Transverse colon (tissue), 4 donors: ENCODE measurements at regions not wholly inside any gene's neighbourhood (a gene's known extent, or its start where the extent isn't known, plus 50 kb on each side); places are given as distances from the start of the nearest gene placed in this dataset.

Experiments
- DNase-seq: peaks from one replicate; pipeline ENCODE4 v3.0.0-alpha.2; 2019
- H3K27ac ChIP-seq, 4 donors: fragments of 200-600 bp; sonication (generic); 2 replicates each; pipeline ENCODE4 v1.5.1; 2016 to 2018; ENCODE audit warnings: inconsistent platforms in 4 of 4
- H3K27me3 ChIP-seq: fragments of 200-600 bp; sonication (generic); 2 replicates; pipeline ENCODE4 v1.5.1; 2017; ENCODE audit warnings: inconsistent platforms
- H3K36me3 ChIP-seq, 4 donors: fragments of 200-600 bp; sonication (generic); 2 replicates each; pipeline ENCODE4 v1.5.1; 2017 to 2019; ENCODE audit warnings: inconsistent platforms in 4 of 4
- H3K4me1 ChIP-seq, 4 donors: fragments of 200-600 bp; sonication (generic); 2 replicates each; pipeline ENCODE4 v1.5.1; 2017 to 2020; ENCODE audit warnings: inconsistent platforms in 4 of 4
- H3K4me3 ChIP-seq, 4 donors: fragments of 200-600 bp; sonication (generic); 1 replicate in 1 of 4; 2 replicates in 3 of 4; pipeline versions ENCODE4 v1.5.1 to v1.6.1; 2017 to 2019; ENCODE audit warnings: inconsistent platforms in 4 of 4
- H3K9me3 ChIP-seq, 2 donors: fragments of 200-600 bp; sonication (generic); 2 replicates each; pipeline ENCODE4 v1.5.1; 2017 to 2019; ENCODE audit warnings: inconsistent platforms in 2 of 2
- CTCF ChIP-seq, 5 experiments: fragments of 200-600 bp in 3 of 5; fragments of 450-650 bp in 2 of 5; sonication (generic) in 3 of 5; IDR thresholded peaks; 1 replicate in 2 of 5; 2 replicates in 3 of 5; pipeline ENCODE4 v1.5.1; 2016 to 2017; ENCODE audit warnings: antibody characterized with exemption in 5 of 5, inconsistent platforms in 3 of 5, mild to moderate bottlenecking in 2 of 5, moderate library complexity in 1 of 5
- EP300 ChIP-seq: sonication (generic); formaldehyde crosslinking; IDR thresholded peaks from one replicate; pipeline ENCODE4 v1.6.1; 2017; ENCODE audit warnings: antibody characterized with exemption, low read depth
- POLR2A ChIP-seq: fragments of 450-650 bp; IDR thresholded peaks from one replicate; pipeline ENCODE4 v1.6.1; 2016; ENCODE audit warnings: antibody characterized with exemption, mild to moderate bottlenecking, moderate library complexity
- POLR2AphosphoS5 ChIP-seq, 3 donors: sonication (generic); formaldehyde crosslinking; IDR thresholded peaks; one replicate each; pipeline ENCODE4 v1.6.1; 2016; ENCODE audit warnings: antibody characterized with exemption in 3 of 3
- WGBS, 2 donors: methylation state at CpG; one replicate each; pipeline ENCODE4 v1.1.5; 2018; ENCODE audit warnings: low coverage in 1 of 2; 5-methylcytosine and 5-hydroxymethylcytosine counted together
- in situ Hi-C, 4 donors: fragments of 200-750 bp; cut with MboI; loops; one replicate each; pipeline versions ENCODE4 v1.15.0 to v1.15.1; 2017; ENCODE audit warnings: low sequenced_read_pairs in 3 of 4, low pct_ligation_motif_present in 1 of 4, low pct_unique_long_range_greater_than_20kb in 1 of 4
- intact Hi-C: fragments of 100-400 bp; cut with DNase I; formaldehyde crosslinking; loops from one replicate; pipeline ENCODE4 v1.15.1; 2023; ENCODE audit warnings: low total_unique reads

DNA sequence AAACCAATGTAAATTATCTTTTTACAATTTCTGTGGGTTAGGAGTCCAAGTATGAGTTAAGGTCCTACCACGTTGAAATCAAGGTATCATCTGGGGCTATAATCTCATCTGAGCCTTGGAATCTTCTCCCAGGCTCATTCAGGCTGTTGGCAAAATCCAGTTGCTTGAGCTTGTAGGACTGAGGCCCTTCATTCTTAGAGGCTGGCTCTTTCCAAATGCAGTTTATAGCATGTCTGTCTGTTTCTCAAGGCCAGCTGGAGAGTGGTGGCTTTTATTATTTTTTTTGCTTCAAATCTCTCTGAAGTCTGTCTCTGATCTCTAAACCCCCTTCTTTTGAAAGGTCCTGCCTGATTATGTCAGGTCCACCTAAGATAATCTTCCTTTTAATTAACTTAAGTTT, 177.2 kb upstream of the ASCC3 start:
- no peaks in the 10 kb centered on the region for H3K4me1 ChIP-seq
- in situ Hi-C loops: no loop called here
- H3K4me3 ChIP-seq: no peak overlapping the region
- no peaks in the 10 kb centered on the region for H3K36me3 ChIP-seq
- no peaks in the 10 kb centered on the region for H3K9me3 ChIP-seq
- intact Hi-C loops: no loop called here
- no peak overlapping the region for H3K27ac ChIP-seq
- TF ChIP-seq POLR2A (no peak), EP300 (no peak), CTCF (IDR thresholded peaks at IDR 0.05) (no peak), POLR2AphosphoS5 (IDR thresholded peaks at IDR 0.05) (no peak)
- 28% methylated on average over 1 of the region's 1 CpG; no CpG with 5 or more reads in 1 of the 2 donors for WGBS, 2 donors
- no peak for DNase-seq
- H3K27me3 ChIP-seq: no peaks in the 10 kb centered on the region

DNA sequence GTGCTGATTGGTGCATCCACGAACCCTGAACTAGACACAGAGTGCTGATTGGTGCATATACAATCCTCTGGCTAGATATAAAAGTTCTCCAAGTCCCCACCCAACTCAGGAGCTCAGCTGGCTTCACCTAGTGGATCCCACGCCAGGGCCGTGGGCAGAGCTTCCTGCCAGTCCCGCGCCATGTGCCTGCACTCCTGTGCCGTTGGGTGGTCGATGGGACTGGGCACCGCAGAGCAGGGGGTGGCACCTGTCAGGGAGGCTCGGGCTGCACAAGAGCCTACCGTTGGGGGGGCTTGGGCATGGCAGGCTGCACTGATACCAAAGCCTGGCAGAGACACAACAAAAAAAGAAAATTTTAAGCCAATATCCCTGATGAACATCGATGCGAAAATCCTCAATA, 185.4 kb upstream of the ASCC3 start:
- Histone ChIP-seq H3K27ac (no peak overlapping the region), H3K4me3 (no peak overlapping the region), H3K27me3 (no peaks in the 10 kb centered on the region), H3K9me3 (no peaks in the 10 kb centered on the region), H3K4me1 (no peaks in the 10 kb centered on the region), H3K36me3 (no peaks in the 10 kb centered on the region)
- no peak for DNase-seq
- 78 to 89% methylated on average over 9 to 12 of the region's 12 CpGs for WGBS, 2 donors
- intact Hi-C loops: no loop called here
- in situ Hi-C loops: no loop called here
- TF ChIP-seq POLR2AphosphoS5 (IDR thresholded peaks at IDR 0.05) (no peak), CTCF (IDR thresholded peaks at IDR 0.05) (no peak)

DNA sequence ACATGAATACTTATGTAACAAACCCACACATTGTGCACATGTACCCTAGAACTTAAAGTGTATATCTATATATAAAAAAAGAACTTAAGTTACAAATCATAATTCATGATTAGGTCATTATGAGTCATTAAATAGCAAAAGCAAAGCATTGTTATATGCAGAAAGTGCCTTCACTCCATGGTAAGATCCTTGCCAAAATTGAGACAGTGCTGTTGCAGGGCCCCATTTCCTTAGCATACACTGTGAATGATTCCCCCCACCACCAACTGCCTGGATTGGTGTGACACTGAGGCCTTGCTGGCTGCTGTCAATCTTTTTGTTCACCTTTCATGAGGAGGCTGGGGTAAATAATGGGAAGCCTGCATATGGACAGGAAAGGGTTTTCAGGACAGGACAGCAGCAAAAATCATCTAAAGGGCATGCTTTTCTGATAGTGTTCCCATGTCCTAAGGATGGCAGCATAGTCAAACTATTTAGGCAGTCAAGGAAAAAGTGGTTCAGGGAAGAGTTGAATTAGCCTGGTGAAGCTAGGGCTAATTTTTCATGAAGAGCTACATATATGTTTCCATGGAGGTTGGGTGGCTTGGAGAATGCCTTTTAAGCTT, 188.2 kb upstream of the ASCC3 start:
- no peak for DNase-seq
- intact Hi-C loops: no loop called here
- in situ Hi-C loops: no loop called here
- H3K27ac ChIP-seq: no peak overlapping the region
- no peaks in the 10 kb centered on the region for H3K9me3 ChIP-seq
- no peaks in the 10 kb centered on the region for H3K4me1 ChIP-seq
- H3K4me3 ChIP-seq: no peak overlapping the region
- TF ChIP-seq EP300 (no peak), CTCF (IDR thresholded peaks at IDR 0.05) (no peak), POLR2AphosphoS5 (IDR thresholded peaks at IDR 0.05) (no peak), POLR2A (no peak)
- no peaks in the 10 kb centered on the region for H3K27me3 ChIP-seq
- no peaks in the 10 kb centered on the region for H3K36me3 ChIP-seq

- WGBS, 2 donors: 85% methylated on average over 21 of the region's 23 CpGs; no CpG with 5 or more reads in 1 of the 2 donors
- no peak overlapping the region for H3K27ac ChIP-seq
- intact Hi-C loops: no loop called here
- in situ Hi-C loops: no loop called here
- no peak overlapping the region for H3K4me3 ChIP-seq
- no peaks in the 10 kb centered on the region for H3K36me3 ChIP-seq
- H3K9me3 ChIP-seq: no peaks in the 10 kb centered on the region
- H3K4me1 ChIP-seq: no peaks in the 10 kb centered on the region
- TF ChIP-seq CTCF (IDR thresholded peaks at IDR 0.05): no peak
- TF ChIP-seq EP300: no peak
- TF ChIP-seq POLR2A: no peak
- TF ChIP-seq POLR2AphosphoS5 (IDR thresholded peaks at IDR 0.05): no peak
- H3K27me3 ChIP-seq: no peaks in the 10 kb centered on the region
- no peak for DNase-seq
Observed at GRCh38 chr6:101070044-101070608, 189.0 kb upstream of the ASCC3 start.
